Fibroblast of mammary gland (primary cell): ENCODE measurements at regions not wholly inside any gene's neighbourhood (a gene's known extent, or its start where the extent isn't known, plus 50 kb on each side); places are given as distances from the start of the nearest gene placed in this dataset.

ENCODE experiments used
- DNase-seq: peaks from one replicate; pipeline ENCODE4 v3.0.0-alpha.2; 2010; ENCODE audit warnings: low read depth
- H3K4me3 ChIP-seq: 2 replicates; pipeline ENCODE4 v1.5.1; 2011; ENCODE audit warnings: low read depth, mild to moderate bottlenecking, low read length, moderate library complexity; ENCODE audit not compliant: control insufficient read depth
- TF ChIP-seq, protein P1 (sequence below): conservative IDR thresholded peaks from 2 replicates; pipeline ENCODE4 v1.5.1; 2011; ENCODE audit warnings: low read depth, low read length, inconsistent platforms; ENCODE audit not compliant: control insufficient read depth, insufficient read depth

DNA sequence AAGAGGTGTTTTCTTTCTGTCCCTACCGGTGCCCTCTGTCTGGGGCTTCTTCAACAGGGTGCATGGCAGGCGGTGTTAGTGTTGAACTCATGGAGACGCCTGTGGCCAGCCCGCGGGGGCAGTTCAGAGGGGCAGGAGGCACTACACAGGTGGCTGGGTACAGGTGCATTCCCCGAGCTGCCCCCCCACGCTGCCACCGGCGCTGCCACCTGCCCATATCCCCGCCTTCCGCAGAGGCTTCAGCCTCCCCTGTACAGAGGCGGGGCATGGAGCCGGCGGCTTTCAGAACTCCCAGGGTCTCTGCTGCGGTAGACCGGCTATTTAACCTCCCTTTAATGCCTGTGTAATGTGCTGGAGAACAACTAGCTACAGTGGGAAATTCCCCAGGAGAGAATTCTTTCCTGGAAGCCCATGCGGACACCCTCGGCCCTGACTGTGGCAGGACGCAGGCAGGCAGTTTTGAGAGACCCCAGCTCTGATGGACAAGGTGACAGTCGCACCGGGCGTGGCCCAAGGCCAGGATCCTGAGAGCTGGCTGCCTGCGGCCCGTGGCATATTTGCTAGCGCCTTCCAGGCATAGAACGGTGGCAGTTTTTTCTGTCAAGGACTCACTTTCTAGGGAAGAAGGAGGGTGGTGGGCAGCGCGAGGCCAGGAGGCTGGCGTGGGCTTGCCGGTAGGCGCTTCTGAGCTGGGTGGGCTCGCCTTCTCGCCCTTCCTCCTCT, 53.7 kb upstream of the ZNF32 start:
- no peak for DNase-seq
- H3K4me3 ChIP-seq, result no peak overlapping the region
- TF ChIP-seq, protein P1, sequence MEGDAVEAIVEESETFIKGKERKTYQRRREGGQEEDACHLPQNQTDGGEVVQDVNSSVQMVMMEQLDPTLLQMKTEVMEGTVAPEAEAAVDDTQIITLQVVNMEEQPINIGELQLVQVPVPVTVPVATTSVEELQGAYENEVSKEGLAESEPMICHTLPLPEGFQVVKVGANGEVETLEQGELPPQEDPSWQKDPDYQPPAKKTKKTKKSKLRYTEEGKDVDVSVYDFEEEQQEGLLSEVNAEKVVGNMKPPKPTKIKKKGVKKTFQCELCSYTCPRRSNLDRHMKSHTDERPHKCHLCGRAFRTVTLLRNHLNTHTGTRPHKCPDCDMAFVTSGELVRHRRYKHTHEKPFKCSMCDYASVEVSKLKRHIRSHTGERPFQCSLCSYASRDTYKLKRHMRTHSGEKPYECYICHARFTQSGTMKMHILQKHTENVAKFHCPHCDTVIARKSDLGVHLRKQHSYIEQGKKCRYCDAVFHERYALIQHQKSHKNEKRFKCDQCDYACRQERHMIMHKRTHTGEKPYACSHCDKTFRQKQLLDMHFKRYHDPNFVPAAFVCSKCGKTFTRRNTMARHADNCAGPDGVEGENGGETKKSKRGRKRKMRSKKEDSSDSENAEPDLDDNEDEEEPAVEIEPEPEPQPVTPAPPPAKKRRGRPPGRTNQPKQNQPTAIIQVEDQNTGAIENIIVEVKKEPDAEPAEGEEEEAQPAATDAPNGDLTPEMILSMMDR, result no peak

GRCh38 chr10:43701295-43701694, 52.6 kb upstream of the ZNF32 start:
- TF ChIP-seq, protein P1, result no peak
- no peak for DNase-seq
- no peak overlapping the region for H3K4me3 ChIP-seq

GRCh38 chr10:43700306-43700705, 51.6 kb upstream of the ZNF32 start:
- DNase-seq, result no peak
- TF ChIP-seq, protein P1, result no peak
- no peak overlapping the region for H3K4me3 ChIP-seq

DNA sequence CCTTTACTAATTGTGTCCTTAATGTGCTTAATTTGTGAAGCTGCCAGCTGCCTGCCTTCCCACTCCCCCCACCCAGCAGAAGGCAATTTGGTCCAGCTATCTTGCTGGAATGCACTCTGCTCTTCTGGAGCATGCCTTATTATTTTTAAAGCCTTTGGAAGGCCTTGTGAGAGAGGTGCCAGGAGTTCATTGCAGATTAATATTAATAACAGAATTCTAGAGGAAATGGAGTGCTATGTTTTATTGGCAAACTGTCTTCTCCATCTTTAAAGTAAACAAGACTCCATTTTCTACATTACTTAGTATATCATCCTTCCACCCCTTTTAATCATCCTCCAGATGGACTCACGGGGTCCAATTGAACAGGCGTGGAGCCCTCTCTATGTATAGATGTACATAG, 50.8 kb upstream of the ZNF32 start:
- TF ChIP-seq, protein P1, result no peak
- H3K4me3 ChIP-seq, result no peak overlapping the region
- no peak for DNase-seq
